Upper lobe of left lung (tissue), 4 donors: ENCODE measurements at regions not wholly inside any gene's neighbourhood (a gene's known extent, or its start where the extent isn't known, plus 50 kb on each side); places are given as distances from the start of the nearest gene placed in this dataset.

Experiments
- CTCF ChIP-seq, 6 experiments: fragments of 450-650 bp in 4 of 6; fragments of 200-600 bp in 2 of 6; sonication (generic) in 2 of 6; IDR thresholded peaks; one replicate each; pipeline ENCODE4 v1.5.1; 2016 to 2019; ENCODE audit warnings: antibody characterized with exemption in 6 of 6
- EP300 ChIP-seq, 4 donors: sonication (generic); formaldehyde crosslinking; IDR thresholded peaks; one replicate each; pipeline ENCODE4 v1.5.1; 2017; ENCODE audit warnings: antibody characterized with exemption in 4 of 4, control low read depth in 2 of 4
- POLR2A ChIP-seq, 4 donors: fragments of 450-650 bp; IDR thresholded peaks; one replicate each; pipeline ENCODE4 v1.5.1; 2016 to 2017; ENCODE audit warnings: antibody characterized with exemption in 4 of 4, mild to moderate bottlenecking in 2 of 4
- POLR2AphosphoS5 ChIP-seq, 2 donors: sonication (generic); formaldehyde crosslinking; IDR thresholded peaks; one replicate each; pipeline ENCODE4 v1.5.1; 2017; ENCODE audit warnings: antibody characterized with exemption in 2 of 2

- TF ChIP-seq CTCF (IDR thresholded peaks at IDR 0.05) = no peak
- no peak for TF ChIP-seq EP300 (IDR thresholded peaks at IDR 0.05)
- TF ChIP-seq POLR2A (IDR thresholded peaks at IDR 0.05) = no peak
- TF ChIP-seq POLR2AphosphoS5 (IDR thresholded peaks at IDR 0.05) = no peak
These were observed 118.2 kb downstream of the RTP5 start for GRCh38 chr2:241987726-241988125.
